ENCODE measurements at regions not wholly inside any gene's neighbourhood (a gene's known extent, or its start where the extent isn't known, plus 50 kb on each side); places are given as distances from the start of the nearest gene placed in this dataset.

- intact Hi-C loops (cut with DNase I, micrococcal nuclease): no loop called here
- Histone ChIP-seq H3K4me1 (ENCODE audit: low read depth) (no peaks in the 10 kb centered on the region), H3K36me3 (ENCODE audit: low read depth) (no peaks in the 10 kb centered on the region), H3K9me3 (no peaks in the 10 kb centered on the region), H3K4me3 (no peak overlapping the region)
- no peak for TF ChIP-seq CTCF (IDR thresholded peaks at IDR 0.05)
- ATAC-seq: no peak
- no peak for DNase-seq
These were observed 61.7 kb downstream of the SCN11A start for GRCh38 chr3:38989917-38990510.

- TF ChIP-seq CTCF (IDR thresholded peaks at IDR 0.05): no peak
- intact Hi-C loops (cut with DNase I, micrococcal nuclease): no loop called here
- Histone ChIP-seq H3K9me3 (no peaks in the 10 kb centered on the region), H3K4me1 (ENCODE audit: low read depth) (no peaks in the 10 kb centered on the region), H3K36me3 (ENCODE audit: low read depth) (no peaks in the 10 kb centered on the region), H3K4me3 (no peak overlapping the region)
- DNase-seq (no peak), ATAC-seq (no peak)
These were observed 62.8 kb downstream of the SCN11A start for GRCh38 chr3:38988955-38989354.

DNA sequence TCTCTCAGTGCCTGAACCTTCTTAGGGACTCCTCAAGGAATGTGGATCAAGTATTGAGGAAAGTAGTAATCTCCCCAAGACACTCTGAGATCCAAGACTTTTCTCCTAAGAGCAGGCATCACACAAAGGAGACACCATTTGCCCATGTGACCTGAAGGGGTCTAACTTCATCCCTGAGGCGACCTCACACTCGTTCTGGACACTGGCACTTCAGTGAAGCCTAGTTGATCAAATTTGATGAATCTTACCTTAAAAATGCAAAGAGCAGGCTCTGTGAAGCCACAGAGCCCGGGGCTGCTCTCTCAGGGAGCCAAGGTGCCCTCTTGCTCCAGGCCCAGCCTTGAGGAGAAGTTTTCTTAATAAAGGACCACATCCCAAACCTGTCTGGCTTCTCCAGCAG is 64.3 kb downstream of the SCN11A start:
- Histone ChIP-seq H3K4me1 (ENCODE audit: low read depth) (no peaks in the 10 kb centered on the region), H3K36me3 (ENCODE audit: low read depth) (no peaks in the 10 kb centered on the region), H3K4me3 (no peak overlapping the region), H3K9me3 (no peaks in the 10 kb centered on the region)
- ATAC-seq: no peak
- intact Hi-C loops (cut with DNase I, micrococcal nuclease): no loop called here
- TF ChIP-seq CTCF (IDR thresholded peaks at IDR 0.05): no peak
- no peak for DNase-seq

- H3K9me3 ChIP-seq: no peaks in the 10 kb centered on the region
- H3K4me1 ChIP-seq (ENCODE audit: low read depth): no peaks in the 10 kb centered on the region
- TF ChIP-seq CTCF (IDR thresholded peaks at IDR 0.05): no peak
- H3K4me3 ChIP-seq: no peak overlapping the region
- no peak for ATAC-seq
- DNase-seq: no peak
- intact Hi-C loops (cut with DNase I, micrococcal nuclease): no loop called here
- no peaks in the 10 kb centered on the region for H3K36me3 ChIP-seq (ENCODE audit: low read depth)
These were observed 64.8 kb downstream of the SCN11A start for GRCh38 chr3:38986901-38987300.

DNA sequence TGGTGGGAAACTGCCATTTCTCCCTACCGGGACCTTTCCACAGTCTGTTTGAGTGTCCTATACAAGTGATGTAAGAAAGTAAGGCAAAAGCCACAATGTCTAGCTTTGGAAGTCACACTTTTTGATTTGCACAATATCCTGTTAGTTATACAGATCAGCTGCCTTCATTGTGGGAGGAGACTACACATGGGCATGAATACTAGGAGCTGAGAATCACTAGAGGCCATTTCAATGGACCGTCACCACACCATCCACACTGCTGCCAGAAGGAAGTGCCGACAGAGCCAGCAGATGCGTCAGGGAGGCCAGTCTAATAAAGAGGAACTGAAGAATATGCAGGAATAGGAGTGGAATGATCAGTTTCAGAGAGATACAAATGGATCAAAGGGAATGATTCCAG is 65.8 kb downstream of the SCN11A start:
- Histone ChIP-seq H3K9me3 (no peaks in the 10 kb centered on the region), H3K36me3 (ENCODE audit: low read depth) (no peaks in the 10 kb centered on the region), H3K4me1 (ENCODE audit: low read depth) (no peaks in the 10 kb centered on the region), H3K4me3 (no peak overlapping the region)
- no peak for TF ChIP-seq CTCF (IDR thresholded peaks at IDR 0.05)
- ATAC-seq: no peak
- intact Hi-C loops (cut with DNase I, micrococcal nuclease): no loop called here
- DNase-seq: no peak

GRCh38 chr3:38985581-38985980 is 66.2 kb downstream of the SCN11A start:
- DNase-seq (no peak), ATAC-seq (no peak)
- Histone ChIP-seq H3K4me3 (no peak overlapping the region), H3K9me3 (no peaks in the 10 kb centered on the region), H3K36me3 (ENCODE audit: low read depth) (no peaks in the 10 kb centered on the region), H3K4me1 (ENCODE audit: low read depth) (no peaks in the 10 kb centered on the region)
- intact Hi-C loops (cut with DNase I, micrococcal nuclease): no loop called here
- no peak for TF ChIP-seq CTCF (IDR thresholded peaks at IDR 0.05)
